Keratinocyte (primary cell): ENCODE measurements at regions not wholly inside any gene's neighbourhood (a gene's known extent, or its start where the extent isn't known, plus 50 kb on each side); places are given as distances from the start of the nearest gene placed in this dataset.

Source experiments
- DNase-seq: peaks from one replicate; pipeline ENCODE4 v3.0.0-alpha.2; 2011; ENCODE audit warnings: low read depth, missing footprints, low spot score
- FAIRE-seq: peaks from 2 replicates; lab custom pipeline; 2011; peaks lifted over from hg19 to GRCh38; lab: Jason Lieb, UNC
- H2AFZ ChIP-seq: 2 replicates; pipeline ENCODE4 v1.6.0; 2012; ENCODE audit warnings: low read length, control low read depth, inconsistent platforms; ENCODE audit not compliant: control insufficient read depth
- H3K27ac ChIP-seq: 2 replicates; pipeline ENCODE4 v1.5.1; 2011; ENCODE audit warnings: low read length; ENCODE audit not compliant: control insufficient read depth, insufficient read depth
- H3K27me3 ChIP-seq: 3 replicates; pipeline ENCODE4 v1.6.0; 2011; ENCODE audit warnings: low read length; ENCODE audit not compliant: control insufficient read depth, insufficient read depth; ENCODE audit errors: extremely low read depth
- H3K36me3 ChIP-seq, 2 experiments: 2 replicates in 1 of 2; 3 replicates in 1 of 2; pipeline ENCODE4 v1.5.1; 2011; ENCODE audit warnings: low read length in 2 of 2, mild to moderate bottlenecking in 1 of 2; ENCODE audit not compliant: control insufficient read depth in 2 of 2, insufficient read depth in 2 of 2; ENCODE audit errors: extremely low read depth in 1 of 2
- H3K4me1 ChIP-seq: 3 replicates; pipeline ENCODE4 v1.5.1; 2011; ENCODE audit warnings: low read length; ENCODE audit not compliant: control insufficient read depth, insufficient read depth; ENCODE audit errors: extremely low read depth
- H3K4me2 ChIP-seq: 3 replicates; pipeline ENCODE4 v1.6.0; 2011; ENCODE audit warnings: low read depth, low read length; ENCODE audit not compliant: control insufficient read depth, insufficient read depth; ENCODE audit errors: extremely low read depth
- H3K4me3 ChIP-seq, 3 experiments: fragments of 200-600 bp in 1 of 3; sonication (generic) in 1 of 3; 2 replicates in 2 of 3; 3 replicates in 1 of 3; pipeline ENCODE4 v1.5.1; 2011 to 2016; ENCODE audit warnings: low read length in 3 of 3, mild to moderate bottlenecking in 3 of 3, control low read depth in 2 of 3, inconsistent platforms in 1 of 3, low read depth in 1 of 3, mixed read lengths in 1 of 3, mixed run types in 1 of 3, moderate library complexity in 1 of 3; ENCODE audit not compliant: control insufficient read depth in 2 of 3, insufficient read depth in 2 of 3; ENCODE audit errors: extremely low read depth in 1 of 3
- H3K79me2 ChIP-seq: 2 replicates; pipeline ENCODE4 v1.6.0; 2012; ENCODE audit warnings: low read length; ENCODE audit not compliant: control insufficient read depth, insufficient read depth
- H3K9ac ChIP-seq: 3 replicates; pipeline ENCODE4 v1.6.0; 2011; ENCODE audit warnings: low read length; ENCODE audit not compliant: control insufficient read depth, insufficient read depth; ENCODE audit errors: extremely low read depth
- H3K9me1 ChIP-seq: 3 replicates; pipeline ENCODE4 v1.6.0; 2011; ENCODE audit warnings: low read length; ENCODE audit not compliant: control insufficient read depth, insufficient read depth; ENCODE audit errors: extremely low read depth
- H3K9me3 ChIP-seq: 2 replicates; pipeline ENCODE4 v1.5.1; 2012; ENCODE audit warnings: low read depth, low read length; ENCODE audit not compliant: control insufficient read depth
- H4K20me1 ChIP-seq: 3 replicates; pipeline ENCODE4 v1.6.0; 2011; ENCODE audit warnings: low read length; ENCODE audit not compliant: control insufficient read depth, insufficient read depth; ENCODE audit errors: extremely low read depth
- EZH2 ChIP-seq: IDR thresholded peaks from one replicate; pipeline ENCODE4 v1.6.1; 2012; ENCODE audit warnings: inconsistent platforms, mild to moderate bottlenecking, low read length, moderate library complexity
- dilution Hi-C: fragments of 300-500 bp; cut with MboI; formaldehyde crosslinking; loops from one replicate; pipeline ENCODE4 v1.7.0; 2020; ENCODE audit warnings: low sequenced_read_pairs; ENCODE audit not compliant: extremely low pct_ligation_motif_present
- TF ChIP-seq, protein P1 (sequence below), 3 experiments: IDR thresholded peaks in 1 of 3; conservative IDR thresholded peaks in 1 of 3; optimal IDR thresholded peaks in 1 of 3; 2 replicates in 2 of 3; 3 replicates in 1 of 3; pipeline versions ENCODE3 to v1.5.1; 2011; ENCODE audit warnings: low read length in 3 of 3, mild to moderate bottlenecking in 3 of 3, moderate library complexity in 2 of 3, control low read depth in 1 of 3, inconsistent platforms in 1 of 3; ENCODE audit not compliant: insufficient read depth in 2 of 3; ENCODE audit errors: extremely low read depth in 1 of 3

DNA sequence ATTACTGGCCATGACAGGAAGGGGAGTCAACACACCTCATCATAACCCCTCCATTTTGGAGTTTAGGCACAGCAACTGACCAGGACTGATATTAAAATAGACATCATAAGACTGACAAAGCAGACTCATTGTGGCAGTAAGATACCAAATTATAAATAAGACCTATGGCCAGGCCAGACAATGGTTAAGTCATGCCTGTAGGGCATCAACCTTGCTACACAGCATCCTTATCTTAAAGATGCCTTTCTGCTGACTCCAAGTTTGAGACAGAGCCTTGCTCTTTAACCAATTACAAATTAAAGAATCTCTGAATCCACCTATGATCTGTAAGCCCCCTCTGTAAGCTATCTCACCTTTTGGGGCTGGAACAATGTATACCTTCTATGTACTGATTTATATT is 65.5 kb downstream of the VCX2 start:
- Histone ChIP-seq H3K9ac (no peak overlapping the region), H3K9me1 (no peaks in the 10 kb centered on the region), H3K27ac (no peak overlapping the region), H3K4me1 (no peaks in the 10 kb centered on the region), H3K36me3 (no peaks in the 10 kb centered on the region), H3K4me3 (no peak overlapping the region), H2AFZ (no peak overlapping the region), H3K79me2 (no peaks in the 10 kb centered on the region), H3K4me2 (no peak overlapping the region), H3K9me3 (no peaks in the 10 kb centered on the region), H3K27me3 (no peaks in the 10 kb centered on the region), H4K20me1 (no peaks in the 10 kb centered on the region)
- dilution Hi-C loops, result no loop called here
- no peak for TF ChIP-seq EZH2
- TF ChIP-seq, protein P1, sequence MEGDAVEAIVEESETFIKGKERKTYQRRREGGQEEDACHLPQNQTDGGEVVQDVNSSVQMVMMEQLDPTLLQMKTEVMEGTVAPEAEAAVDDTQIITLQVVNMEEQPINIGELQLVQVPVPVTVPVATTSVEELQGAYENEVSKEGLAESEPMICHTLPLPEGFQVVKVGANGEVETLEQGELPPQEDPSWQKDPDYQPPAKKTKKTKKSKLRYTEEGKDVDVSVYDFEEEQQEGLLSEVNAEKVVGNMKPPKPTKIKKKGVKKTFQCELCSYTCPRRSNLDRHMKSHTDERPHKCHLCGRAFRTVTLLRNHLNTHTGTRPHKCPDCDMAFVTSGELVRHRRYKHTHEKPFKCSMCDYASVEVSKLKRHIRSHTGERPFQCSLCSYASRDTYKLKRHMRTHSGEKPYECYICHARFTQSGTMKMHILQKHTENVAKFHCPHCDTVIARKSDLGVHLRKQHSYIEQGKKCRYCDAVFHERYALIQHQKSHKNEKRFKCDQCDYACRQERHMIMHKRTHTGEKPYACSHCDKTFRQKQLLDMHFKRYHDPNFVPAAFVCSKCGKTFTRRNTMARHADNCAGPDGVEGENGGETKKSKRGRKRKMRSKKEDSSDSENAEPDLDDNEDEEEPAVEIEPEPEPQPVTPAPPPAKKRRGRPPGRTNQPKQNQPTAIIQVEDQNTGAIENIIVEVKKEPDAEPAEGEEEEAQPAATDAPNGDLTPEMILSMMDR (optimal IDR thresholded peaks at IDR 0.05 in 1 of 3, IDR thresholded peaks at IDR 0.05 in 1 of 3, conservative IDR thresholded peaks at IDR 0.05 in 1 of 3; ENCODE audit: extremely low read depth in 1 of 3, insufficient read depth in 2 of 3, low read length in 3 of 3), result no peak
- no peak for FAIRE-seq
- no peak for DNase-seq

DNA sequence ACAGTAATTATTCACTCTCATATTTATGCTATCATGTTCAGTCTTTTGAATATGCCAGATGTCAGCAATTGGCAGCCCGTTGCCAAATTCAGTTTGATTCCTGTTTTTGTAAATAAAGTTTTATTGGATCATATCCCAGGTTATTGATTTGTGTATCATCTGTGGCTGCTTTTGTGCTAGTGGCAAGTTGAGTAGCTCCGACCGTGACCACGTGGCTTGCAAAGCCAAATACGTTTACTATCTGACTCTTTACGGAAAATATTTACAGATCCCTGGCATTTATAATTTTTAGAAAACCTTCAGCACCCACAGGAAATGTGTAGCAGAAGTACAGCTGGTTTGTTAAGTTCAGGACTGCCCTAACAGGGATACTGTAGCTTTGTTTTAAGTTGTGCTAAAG is 67.4 kb downstream of the VCX2 start:
- no peak overlapping the region for H3K4me2 ChIP-seq
- no peaks in the 10 kb centered on the region for H3K9me3 ChIP-seq
- no peak overlapping the region for H3K9ac ChIP-seq
- DNase-seq (no peak), FAIRE-seq (no peak)
- H3K4me3 ChIP-seq, result no peak overlapping the region
- dilution Hi-C loops, result no loop called here
- no peak overlapping the region for H3K27ac ChIP-seq
- H3K27me3 ChIP-seq, result no peaks in the 10 kb centered on the region
- H3K36me3 ChIP-seq, result no peaks in the 10 kb centered on the region
- H3K9me1 ChIP-seq, result no peaks in the 10 kb centered on the region
- no peaks in the 10 kb centered on the region for H3K4me1 ChIP-seq
- H2AFZ ChIP-seq, result no peak overlapping the region
- H4K20me1 ChIP-seq, result no peaks in the 10 kb centered on the region
- H3K79me2 ChIP-seq, result no peaks in the 10 kb centered on the region
- no peak for TF ChIP-seq EZH2
- TF ChIP-seq, protein P1 (optimal IDR thresholded peaks at IDR 0.05 in 1 of 3, IDR thresholded peaks at IDR 0.05 in 1 of 3, conservative IDR thresholded peaks at IDR 0.05 in 1 of 3; ENCODE audit: extremely low read depth in 1 of 3, insufficient read depth in 2 of 3, low read length in 3 of 3), result no peak
